ENCODE measurements at regions not wholly inside any gene's neighbourhood (a gene's known extent, or its start where the extent isn't known, plus 50 kb on each side); places are given as distances from the start of the nearest gene placed in this dataset.

GRCh38 chr15:39445931-39446330 is 134.9 kb upstream of the THBS1 start:
- H3K36me3 Mint-ChIP-seq: peaks cover 0 to 4% (median 0%) of the 10 kb centered on the region in 3 donors
- peaks cover 3 to 13% (median 9%) of the 10 kb centered on the region in 3 donors for H3K27me3 Mint-ChIP-seq (ENCODE audit: low read depth in 3 of 3)

GRCh38 chr15:39447346-39447745 is 133.5 kb upstream of the THBS1 start:
- peaks cover 4 to 14% (median 6%) of the 10 kb centered on the region in 3 donors for H3K27me3 Mint-ChIP-seq (ENCODE audit: low read depth in 3 of 3)
- no peak overlapping the region for H3K4me3 Mint-ChIP-seq
- no peaks in the 10 kb centered on the region for H3K9me3 Mint-ChIP-seq
- H3K36me3 Mint-ChIP-seq: peaks cover 0 to 4% (median 0%) of the 10 kb centered on the region in 3 donors
- DNase-seq: no peak
- no peak overlapping the region for H3K27ac Mint-ChIP-seq
- no peaks in the 10 kb centered on the region for H3K4me1 Mint-ChIP-seq

More at GRCh38 chr15:39445931-39446330, 134.9 kb upstream of the THBS1 start:
- no peaks in the 10 kb centered on the region for H3K4me1 Mint-ChIP-seq
- no peak overlapping the region for H3K4me3 Mint-ChIP-seq
- no peaks in the 10 kb centered on the region for H3K9me3 Mint-ChIP-seq
- DNase-seq: no peak
- H3K27ac Mint-ChIP-seq: no peak overlapping the region

GRCh38 chr15:39447881-39448280 is 133.0 kb upstream of the THBS1 start:
- Mint-ChIP-seq H3K9me3 (no peaks in the 10 kb centered on the region), H3K4me3 (no peak overlapping the region), H3K36me3 (peaks cover 0 to 4% (median 0%) of the 10 kb centered on the region in 3 donors), H3K27me3 (ENCODE audit: low read depth in 3 of 3) (peaks cover 2 to 14% (median 6%) of the 10 kb centered on the region in 3 donors), H3K4me1 (no peaks in the 10 kb centered on the region), H3K27ac (no peak overlapping the region)
- no peak for DNase-seq

- Mint-ChIP-seq H3K4me1 (no peaks in the 10 kb centered on the region), H3K27me3 (ENCODE audit: low read depth in 3 of 3) (peaks cover 2 to 14% (median 6%) of the 10 kb centered on the region in 3 donors), H3K36me3 (peaks cover 0 to 4% (median 0%) of the 10 kb centered on the region in 3 donors), H3K27ac (no peak overlapping the region), H3K4me3 (no peak overlapping the region), H3K9me3 (no peaks in the 10 kb centered on the region)
- DNase-seq: no peak
These were observed 132.5 kb upstream of the THBS1 start for GRCh38 chr15:39448409-39448808.

GRCh38 chr15:39451121-39451688 is 129.7 kb upstream of the THBS1 start:
- no peak for DNase-seq

GRCh38 chr15:39451871-39452270 is 129.0 kb upstream of the THBS1 start:
- Mint-ChIP-seq H3K27me3 (ENCODE audit: low read depth in 3 of 3) (peaks cover 6 to 12% (median 6%) of the 10 kb centered on the region in 3 donors), H3K36me3 (peaks cover 0 to 4% (median 0%) of the 10 kb centered on the region in 3 donors), H3K4me1 (no peaks in the 10 kb centered on the region), H3K9me3 (no peaks in the 10 kb centered on the region), H3K27ac (no peak overlapping the region), H3K4me3 (no peak overlapping the region)
- no peak for DNase-seq

More at GRCh38 chr15:39451121-39451688, 129.7 kb upstream of the THBS1 start:
- Mint-ChIP-seq H3K4me3 (no peak overlapping the region), H3K9me3 (no peaks in the 10 kb centered on the region), H3K4me1 (no peaks in the 10 kb centered on the region), H3K27ac (no peak overlapping the region), H3K27me3 (ENCODE audit: low read depth in 3 of 3) (peaks cover 6 to 11% (median 6%) of the 10 kb centered on the region in 3 donors), H3K36me3 (peaks cover 0 to 4% (median 0%) of the 10 kb centered on the region in 3 donors)

GRCh38 chr15:39453620-39454019 is 127.3 kb upstream of the THBS1 start:
- H3K4me1 Mint-ChIP-seq: no peaks in the 10 kb centered on the region
- no peaks in the 10 kb centered on the region for H3K9me3 Mint-ChIP-seq
- H3K27ac Mint-ChIP-seq: no peak overlapping the region
- no peak for DNase-seq
- no peak overlapping the region for H3K4me3 Mint-ChIP-seq
- H3K36me3 Mint-ChIP-seq: peaks cover 0 to 4% (median 0%) of the 10 kb centered on the region in 3 donors
- peaks cover 6 to 10% (median 6%) of the 10 kb centered on the region in 3 donors for H3K27me3 Mint-ChIP-seq (ENCODE audit: low read depth in 3 of 3)

- peaks cover 3 to 10% (median 6%) of the 10 kb centered on the region in 3 donors for H3K27me3 Mint-ChIP-seq (ENCODE audit: low read depth in 3 of 3)
- no peak overlapping the region for H3K4me3 Mint-ChIP-seq
- peaks cover 0 to 4% (median 0%) of the 10 kb centered on the region in 3 donors for H3K36me3 Mint-ChIP-seq
- no peaks in the 10 kb centered on the region for H3K4me1 Mint-ChIP-seq
- no peak for DNase-seq
- no peak overlapping the region for H3K27ac Mint-ChIP-seq
- H3K9me3 Mint-ChIP-seq: no peaks in the 10 kb centered on the region
These were observed 126.5 kb upstream of the THBS1 start for GRCh38 chr15:39454189-39454986.

- H3K9me3 Mint-ChIP-seq: no peaks in the 10 kb centered on the region
- no peaks in the 10 kb centered on the region for H3K4me1 Mint-ChIP-seq
- peaks cover 0 to 9% (median 6%) of the 10 kb centered on the region in 3 donors for H3K27me3 Mint-ChIP-seq (ENCODE audit: low read depth in 3 of 3)
- H3K27ac Mint-ChIP-seq: no peak overlapping the region
- no peak overlapping the region for H3K4me3 Mint-ChIP-seq
- DNase-seq: no peak
- H3K36me3 Mint-ChIP-seq: no peaks in the 10 kb centered on the region
These were observed 125.3 kb upstream of the THBS1 start for GRCh38 chr15:39455471-39455991.

- Mint-ChIP-seq H3K4me1 (no peaks in the 10 kb centered on the region), H3K27me3 (ENCODE audit: low read depth in 3 of 3) (peaks cover 0 to 4% (median 3%) of the 10 kb centered on the region in 3 donors), H3K4me3 (no peak overlapping the region), H3K36me3 (no peaks in the 10 kb centered on the region), H3K9me3 (no peaks in the 10 kb centered on the region), H3K27ac (no peak overlapping the region)
- no peak for DNase-seq
These were observed 124.7 kb upstream of the THBS1 start for GRCh38 chr15:39456159-39456558.

- Mint-ChIP-seq H3K4me3 (no peak overlapping the region), H3K4me1 (no peaks in the 10 kb centered on the region), H3K27ac (no peak overlapping the region), H3K27me3 (ENCODE audit: low read depth in 3 of 3) (peaks cover 0 to 4% (median 3%) of the 10 kb centered on the region in 3 donors), H3K36me3 (no peaks in the 10 kb centered on the region), H3K9me3 (no peaks in the 10 kb centered on the region)
- DNase-seq: no peak
These were observed 124.1 kb upstream of the THBS1 start for GRCh38 chr15:39456582-39457330.

- Mint-ChIP-seq H3K27ac (no peak overlapping the region), H3K27me3 (ENCODE audit: low read depth in 3 of 3) (peaks cover 3 to 7% (median 4%) of the 10 kb centered on the region in 3 donors), H3K4me3 (no peak overlapping the region), H3K9me3 (no peaks in the 10 kb centered on the region), H3K4me1 (no peaks in the 10 kb centered on the region), H3K36me3 (no peaks in the 10 kb centered on the region)
- no peak for DNase-seq
These were observed 122.7 kb upstream of the THBS1 start for GRCh38 chr15:39458131-39458530.

GRCh38 chr15:39459548-39459947 is 121.3 kb upstream of the THBS1 start:
- Mint-ChIP-seq H3K4me3 (no peak overlapping the region), H3K27ac (no peak overlapping the region), H3K4me1 (no peaks in the 10 kb centered on the region), H3K36me3 (no peaks in the 10 kb centered on the region), H3K27me3 (ENCODE audit: low read depth in 3 of 3) (peaks cover 4 to 7% (median 4%) of the 10 kb centered on the region in 3 donors), H3K9me3 (no peaks in the 10 kb centered on the region)
- DNase-seq: no peak

- Mint-ChIP-seq H3K9me3 (no peaks in the 10 kb centered on the region), H3K4me3 (no peak overlapping the region), H3K4me1 (no peaks in the 10 kb centered on the region), H3K27ac (no peak overlapping the region), H3K36me3 (no peaks in the 10 kb centered on the region), H3K27me3 (ENCODE audit: low read depth in 3 of 3) (peaks cover 3 to 7% (median 4%) of the 10 kb centered on the region in 3 donors)
- DNase-seq: no peak
These were observed 120.1 kb upstream of the THBS1 start for GRCh38 chr15:39460748-39461147.
